WTC11 (cell line): ENCODE measurements at regions not wholly inside any gene's neighbourhood (a gene's known extent, or its start where the extent isn't known, plus 50 kb on each side); places are given as distances from the start of the nearest gene placed in this dataset.

Experiments
- ATAC-seq: fragments of 200-7000 bp; cut with Tn5 transposase; 2 replicates; pipeline ENCODE4 v1.10.0; 2021; ENCODE audit warnings: mild to moderate bottlenecking, moderate library complexity
- CTCF ChIA-PET: fragments of 300-600 bp; sonication (Branson Sonifier 250); formaldehyde crosslinking; loops from one replicate; lab custom pipeline; 2021; ENCODE audit warnings: antibody characterized with exemption; lab: Charles Lee
- POLR2A ChIA-PET: fragments of 350-600 bp; sonication (Branson Sonifier 250); formaldehyde crosslinking; loops from one replicate; lab custom pipeline; 2021; ENCODE audit warnings: antibody characterized with exemption; lab: Charles Lee
- DNase-seq: peaks from one replicate; pipeline ENCODE4 v3.0.0; 2021; ENCODE audit warnings: low spot score
- H3K27ac Mint-ChIP-seq: 2 replicates; pipeline ENCODE4 v1.8.0; 2021; ENCODE audit warnings: mixed read lengths
- H3K27me3 Mint-ChIP-seq: 2 replicates; pipeline ENCODE4 v1.8.0; 2021; ENCODE audit warnings: low read depth, mild to moderate bottlenecking, moderate library complexity, mixed read lengths
- H3K36me3 Mint-ChIP-seq: 2 replicates; pipeline ENCODE4 v1.8.0; 2021; ENCODE audit warnings: mixed read lengths
- H3K4me1 Mint-ChIP-seq: 2 replicates; pipeline ENCODE4 v1.8.0; 2022; ENCODE audit warnings: mixed read lengths
- H3K4me3 Mint-ChIP-seq: 2 replicates; pipeline ENCODE4 v1.8.0; 2021; ENCODE audit warnings: mild to moderate bottlenecking, moderate library complexity, mixed read lengths
- H3K9me3 Mint-ChIP-seq: 2 replicates; pipeline ENCODE4 v1.8.0; 2021; ENCODE audit warnings: mixed read lengths
- ATF6 ChIP-seq: sonication (generic); formaldehyde crosslinking; IDR thresholded peaks from 2 replicates; pipeline ENCODE4 v1.8.1; 2023; ENCODE audit warnings: mild to moderate bottlenecking, missing genetic modification reagents
- CTCF ChIP-seq: fragments of 200-600 bp; IDR thresholded peaks from 2 replicates; pipeline ENCODE4 v1.8.0; 2022; ENCODE audit warnings: antibody characterized with exemption
- ETV6 ChIP-seq: sonication (generic); formaldehyde crosslinking; IDR thresholded peaks from 2 replicates; pipeline ENCODE4 v1.8.1; 2022; ENCODE audit warnings: mild to moderate bottlenecking, missing genetic modification reagents
- HMGA2 ChIP-seq: fragments of 250-450 bp; sonication (Bioruptor Pico); IDR thresholded peaks from 2 replicates; pipeline ENCODE4 v1.4.0; 2021; ENCODE audit warnings: mild to moderate bottlenecking, moderate library complexity
- KAT7 ChIP-seq: sonication (generic); formaldehyde crosslinking; IDR thresholded peaks from 2 replicates; pipeline ENCODE4 v1.8.1; 2023; ENCODE audit warnings: missing genetic modification reagents, mild to moderate bottlenecking, borderline replicate concordance
- MAX ChIP-seq: sonication (generic); formaldehyde crosslinking; IDR thresholded peaks from 2 replicates; pipeline ENCODE4 v1.8.0; 2022; ENCODE audit warnings: mild to moderate bottlenecking, missing genetic modification reagents
- NFYB ChIP-seq: sonication (generic); formaldehyde crosslinking; conservative IDR thresholded peaks from 2 replicates; pipeline ENCODE4 v1.8.0; 2022; ENCODE audit warnings: low read depth, missing genetic modification reagents
- NR1H2 ChIP-seq: sonication (generic); formaldehyde crosslinking; IDR thresholded peaks from 2 replicates; pipeline ENCODE4 v1.9.0; 2021; ENCODE audit warnings: mild to moderate bottlenecking, moderate library complexity, missing genetic modification reagents
- NR2C2 ChIP-seq: sonication (generic); formaldehyde crosslinking; IDR thresholded peaks from 2 replicates; pipeline ENCODE4 v1.8.0; 2022; ENCODE audit warnings: mild to moderate bottlenecking, missing genetic modification reagents
- OVOL2 ChIP-seq: fragments of 250-450 bp; sonication (Bioruptor Pico); IDR thresholded peaks from 2 replicates; pipeline ENCODE4 v1.9.0; 2021; ENCODE audit warnings: mild to moderate bottlenecking, borderline replicate concordance
- PRRX2 ChIP-seq: fragments of 250-450 bp; sonication (Bioruptor Pico); IDR thresholded peaks from 2 replicates; pipeline ENCODE4 v1.8.0; 2021; ENCODE audit warnings: mild to moderate bottlenecking
- RELA ChIP-seq: sonication (generic); formaldehyde crosslinking; IDR thresholded peaks from 2 replicates; pipeline ENCODE4 v1.8.1; 2022; ENCODE audit warnings: missing genetic modification reagents, mild to moderate bottlenecking, borderline replicate concordance
- SMAD4 ChIP-seq: sonication (generic); formaldehyde crosslinking; IDR thresholded peaks from 2 replicates; pipeline ENCODE4 v1.8.0; 2022; ENCODE audit warnings: mild to moderate bottlenecking, missing genetic modification reagents
- TEAD4 ChIP-seq: sonication (generic); formaldehyde crosslinking; IDR thresholded peaks from 2 replicates; pipeline ENCODE4 v1.8.0; 2022; ENCODE audit warnings: mild to moderate bottlenecking, missing genetic modification reagents
- ZBTB21 ChIP-seq: sonication (generic); formaldehyde crosslinking; IDR thresholded peaks from 2 replicates; pipeline ENCODE4 v1.8.1; 2023; ENCODE audit warnings: mild to moderate bottlenecking, missing genetic modification reagents, borderline replicate concordance
- ZBTB43 ChIP-seq: sonication (generic); formaldehyde crosslinking; IDR thresholded peaks from 2 replicates; pipeline ENCODE4 v1.8.1; 2023; ENCODE audit warnings: mild to moderate bottlenecking, missing genetic modification reagents
- ZNF232 ChIP-seq: sonication (generic); formaldehyde crosslinking; IDR thresholded peaks from 2 replicates; pipeline ENCODE4 v1.8.0; 2022; ENCODE audit warnings: mild to moderate bottlenecking, missing genetic modification reagents
- ZNF416 ChIP-seq: fragments of 250-450 bp; sonication (Bioruptor Pico); IDR thresholded peaks from 2 replicates; pipeline ENCODE4 v1.9.0; 2021; ENCODE audit warnings: mild to moderate bottlenecking, inconsistent platforms
- ZNF423 ChIP-seq: fragments of 250-450 bp; sonication (Bioruptor Pico); IDR thresholded peaks from 2 replicates; pipeline ENCODE4 v2.1.2; 2022; ENCODE audit warnings: mild to moderate bottlenecking, moderate library complexity
- ZNF425 ChIP-seq: fragments of 250-450 bp; sonication (Bioruptor Pico); conservative IDR thresholded peaks from 2 replicates; pipeline ENCODE4 v1.9.0; 2021; ENCODE audit warnings: mild to moderate bottlenecking
- ZNF671 ChIP-seq: fragments of 250-450 bp; sonication (Bioruptor Pico); IDR thresholded peaks from 2 replicates; pipeline ENCODE4 v1.8.0; 2021; ENCODE audit warnings: mild to moderate bottlenecking
- TF ChIP-seq, protein P1 (sequence below): sonication (generic); formaldehyde crosslinking; IDR thresholded peaks from 2 replicates; pipeline ENCODE4 v1.8.0; 2022; ENCODE audit warnings: mild to moderate bottlenecking, missing genetic modification reagents
- TF ChIP-seq, protein P2 (sequence below): sonication (generic); formaldehyde crosslinking; IDR thresholded peaks from 2 replicates; pipeline ENCODE4 v1.8.1; 2022; ENCODE audit warnings: low read depth, missing genetic modification reagents, borderline replicate concordance

DNA sequence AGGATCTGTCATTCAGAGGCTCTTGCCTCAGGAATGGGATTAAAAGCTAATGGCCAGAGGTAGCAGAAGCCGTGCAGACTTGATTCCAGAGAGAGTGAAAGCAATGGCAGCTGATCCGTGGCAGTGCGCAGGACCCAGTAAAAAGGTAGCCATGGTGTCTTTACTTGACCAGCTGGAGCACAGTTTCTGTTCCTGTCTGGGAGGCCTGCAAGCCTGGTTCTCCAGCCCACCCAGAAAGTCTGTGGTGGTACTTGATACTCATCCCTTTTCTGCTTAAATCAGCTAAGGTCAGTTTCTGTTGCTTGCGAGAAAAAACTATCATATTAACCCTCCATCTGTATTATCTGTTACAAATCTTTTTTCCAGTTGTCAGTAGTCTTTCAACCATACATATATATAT, 86.7 kb downstream of the RPS6KA4 start:
- peaks cover 21% of the 10 kb centered on the region for H3K4me1 Mint-ChIP-seq
- no peak overlapping the region for H3K4me3 Mint-ChIP-seq
- peaks cover 58% of the 10 kb centered on the region for H3K27me3 Mint-ChIP-seq
- CTCF ChIA-PET: interaction anchor here (1.4 kb wide), 1 partner anchor 204 kb away, joined by 7 read pairs; no protein-coding TSS in a partner anchor
- no peak overlapping the region for H3K27ac Mint-ChIP-seq
- TF ChIP-seq ETV6 (CRISPR knock-in tag) (no peak), ZBTB21 (no peak), KAT7 (no peak), OVOL2 (no peak), SMAD4 (CRISPR knock-in tag) (no peak), PRRX2 (CRISPR knock-in tag) (no peak), NR1H2 (CRISPR knock-in tag) (no peak), ZNF416 (CRISPR knock-in tag) (no peak), ZNF232 (no peak), ZNF425 (CRISPR knock-in tag) (no peak), ZNF671 (CRISPR knock-in tag) (no peak), NR2C2 (no peak), CTCF (no peak), RELA (CRISPR knock-in tag) (no peak), TEAD4 (CRISPR knock-in tag) (no peak), NFYB (CRISPR knock-in tag) (no peak), ZNF423 (no peak)
- TF ChIP-seq, protein P1, sequence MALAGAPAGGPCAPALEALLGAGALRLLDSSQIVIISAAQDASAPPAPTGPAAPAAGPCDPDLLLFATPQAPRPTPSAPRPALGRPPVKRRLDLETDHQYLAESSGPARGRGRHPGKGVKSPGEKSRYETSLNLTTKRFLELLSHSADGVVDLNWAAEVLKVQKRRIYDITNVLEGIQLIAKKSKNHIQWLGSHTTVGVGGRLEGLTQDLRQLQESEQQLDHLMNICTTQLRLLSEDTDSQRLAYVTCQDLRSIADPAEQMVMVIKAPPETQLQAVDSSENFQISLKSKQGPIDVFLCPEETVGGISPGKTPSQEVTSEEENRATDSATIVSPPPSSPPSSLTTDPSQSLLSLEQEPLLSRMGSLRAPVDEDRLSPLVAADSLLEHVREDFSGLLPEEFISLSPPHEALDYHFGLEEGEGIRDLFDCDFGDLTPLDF (CRISPR knock-in tag): no peak
- TF ChIP-seq, protein P2, sequence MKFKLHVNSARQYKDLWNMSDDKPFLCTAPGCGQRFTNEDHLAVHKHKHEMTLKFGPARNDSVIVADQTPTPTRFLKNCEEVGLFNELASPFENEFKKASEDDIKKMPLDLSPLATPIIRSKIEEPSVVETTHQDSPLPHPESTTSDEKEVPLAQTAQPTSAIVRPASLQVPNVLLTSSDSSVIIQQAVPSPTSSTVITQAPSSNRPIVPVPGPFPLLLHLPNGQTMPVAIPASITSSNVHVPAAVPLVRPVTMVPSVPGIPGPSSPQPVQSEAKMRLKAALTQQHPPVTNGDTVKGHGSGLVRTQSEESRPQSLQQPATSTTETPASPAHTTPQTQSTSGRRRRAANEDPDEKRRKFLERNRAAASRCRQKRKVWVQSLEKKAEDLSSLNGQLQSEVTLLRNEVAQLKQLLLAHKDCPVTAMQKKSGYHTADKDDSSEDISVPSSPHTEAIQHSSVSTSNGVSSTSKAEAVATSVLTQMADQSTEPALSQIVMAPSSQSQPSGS: no peak
- DNase-seq: no peak
- H3K9me3 Mint-ChIP-seq: peaks cover 5% of the 10 kb centered on the region
- H3K36me3 Mint-ChIP-seq: no peaks in the 10 kb centered on the region
- POLR2A ChIA-PET: no interaction called here
- ATAC-seq: no peak

DNA sequence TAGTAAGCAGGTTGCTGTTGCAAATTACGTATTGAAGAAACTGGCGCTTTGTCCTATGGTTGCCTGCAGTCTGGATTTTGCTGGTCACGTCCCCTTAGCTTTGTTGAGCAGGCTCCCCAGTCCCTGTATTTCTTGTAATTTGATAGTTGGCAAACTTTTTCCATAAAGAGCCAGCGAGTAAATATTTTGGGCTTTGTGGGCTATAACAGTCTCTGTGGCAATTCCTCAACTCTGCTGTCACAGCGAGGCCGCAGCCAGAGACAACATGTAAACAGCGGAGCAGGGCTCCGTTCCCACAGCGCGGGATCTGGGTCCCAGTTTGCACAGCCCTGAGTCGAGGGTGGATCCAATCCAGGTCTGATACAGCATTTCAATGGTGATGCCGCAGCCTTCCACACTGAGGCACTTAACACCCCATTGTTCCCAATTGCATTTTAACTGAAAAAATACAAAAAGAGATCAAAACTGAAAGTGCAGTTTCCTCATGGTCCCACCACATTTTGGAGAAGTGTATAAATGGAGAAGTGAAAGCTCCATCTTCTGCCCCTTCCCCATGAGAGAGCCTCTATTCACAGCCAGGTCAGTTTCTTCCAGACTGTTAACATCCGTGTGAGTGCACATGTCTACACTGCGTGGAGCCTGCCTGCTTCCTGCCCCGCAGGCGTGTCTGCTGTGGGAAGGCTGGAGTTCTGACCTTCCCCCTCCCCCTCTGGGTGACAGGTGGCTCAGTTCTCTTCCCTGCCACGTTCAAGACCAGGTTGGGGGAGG, 89.1 kb downstream of the RPS6KA4 start:
- DNase-seq (no peak), ATAC-seq (no peak)
- H3K27ac Mint-ChIP-seq: no peak overlapping the region
- no peaks in the 10 kb centered on the region for H3K36me3 Mint-ChIP-seq
- H3K27me3 Mint-ChIP-seq: peaks cover 70% of the 10 kb centered on the region
- H3K9me3 Mint-ChIP-seq: peaks cover 5% of the 10 kb centered on the region
- H3K4me3 Mint-ChIP-seq: peak overlapping the region; percentile 76
- POLR2A ChIA-PET: interaction anchor here (0.6 to 1.5 kb wide), 4 partner anchors 10 to 652 kb away, joined by 3 to 7 read pairs (median 4); partner anchors contain the start of genes PRDX5 and TRMT112
- CTCF ChIA-PET: interaction anchor here (0.5 to 3.9 kb wide), 65 partner anchors 9 to 298 kb away, joined by 3 to 134 read pairs (median 11); partner anchors contain the start of genes ESRRA, PLCB3, PRDX5 and TRMT112
- peaks cover 19% of the 10 kb centered on the region for H3K4me1 Mint-ChIP-seq
- TF ChIP-seq MAX (CRISPR knock-in tag): no peak
- TF ChIP-seq ZBTB43 (CRISPR knock-in tag): no peak
- no peak for TF ChIP-seq HMGA2 (CRISPR knock-in tag)
- no peak for TF ChIP-seq ATF6 (CRISPR knock-in tag)
